ENCODE measurements at regions not wholly inside any gene's neighbourhood (a gene's known extent, or its start where the extent isn't known, plus 50 kb on each side); places are given as distances from the start of the nearest gene placed in this dataset.

DNA sequence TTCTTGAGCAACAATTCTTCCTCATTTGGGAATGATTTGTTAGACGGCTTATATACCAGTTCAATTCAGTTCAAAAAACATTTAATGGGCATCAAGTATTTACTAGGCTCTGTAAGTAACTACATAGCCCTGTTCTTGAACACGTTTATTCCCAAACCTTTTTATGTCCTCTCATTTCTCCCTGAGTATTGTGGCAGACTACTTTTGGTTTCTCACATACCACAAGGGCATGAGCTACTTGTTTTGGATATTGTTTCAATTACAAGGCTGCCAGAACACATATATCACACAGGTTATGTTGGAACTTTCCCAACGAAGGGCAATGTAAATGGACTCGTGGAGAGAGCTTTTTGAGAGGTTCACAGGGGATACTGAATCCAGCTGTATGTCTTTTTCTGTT is 363.8 kb upstream of the NAALADL2 start:
- no peak for TF ChIP-seq CEBPB (IDR thresholded peaks at IDR 0.05; ENCODE audit: borderline replicate concordance in 1 of 2, low read depth in 2 of 2, low read length in 2 of 2)
- TF ChIP-seq SMARCA5 (IDR thresholded peaks at IDR 0.05) = no peak
- TF ChIP-seq, protein P1, sequence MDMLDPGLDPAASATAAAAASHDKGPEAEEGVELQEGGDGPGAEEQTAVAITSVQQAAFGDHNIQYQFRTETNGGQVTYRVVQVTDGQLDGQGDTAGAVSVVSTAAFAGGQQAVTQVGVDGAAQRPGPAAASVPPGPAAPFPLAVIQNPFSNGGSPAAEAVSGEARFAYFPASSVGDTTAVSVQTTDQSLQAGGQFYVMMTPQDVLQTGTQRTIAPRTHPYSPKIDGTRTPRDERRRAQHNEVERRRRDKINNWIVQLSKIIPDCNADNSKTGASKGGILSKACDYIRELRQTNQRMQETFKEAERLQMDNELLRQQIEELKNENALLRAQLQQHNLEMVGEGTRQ (IDR thresholded peaks at IDR 0.05; ENCODE audit: borderline replicate concordance, low read depth, low read length) = no peak
- no peak for TF ChIP-seq MTA3 (IDR thresholded peaks at IDR 0.05; ENCODE audit: borderline replicate concordance, low read length)
- TF ChIP-seq, protein P2, sequence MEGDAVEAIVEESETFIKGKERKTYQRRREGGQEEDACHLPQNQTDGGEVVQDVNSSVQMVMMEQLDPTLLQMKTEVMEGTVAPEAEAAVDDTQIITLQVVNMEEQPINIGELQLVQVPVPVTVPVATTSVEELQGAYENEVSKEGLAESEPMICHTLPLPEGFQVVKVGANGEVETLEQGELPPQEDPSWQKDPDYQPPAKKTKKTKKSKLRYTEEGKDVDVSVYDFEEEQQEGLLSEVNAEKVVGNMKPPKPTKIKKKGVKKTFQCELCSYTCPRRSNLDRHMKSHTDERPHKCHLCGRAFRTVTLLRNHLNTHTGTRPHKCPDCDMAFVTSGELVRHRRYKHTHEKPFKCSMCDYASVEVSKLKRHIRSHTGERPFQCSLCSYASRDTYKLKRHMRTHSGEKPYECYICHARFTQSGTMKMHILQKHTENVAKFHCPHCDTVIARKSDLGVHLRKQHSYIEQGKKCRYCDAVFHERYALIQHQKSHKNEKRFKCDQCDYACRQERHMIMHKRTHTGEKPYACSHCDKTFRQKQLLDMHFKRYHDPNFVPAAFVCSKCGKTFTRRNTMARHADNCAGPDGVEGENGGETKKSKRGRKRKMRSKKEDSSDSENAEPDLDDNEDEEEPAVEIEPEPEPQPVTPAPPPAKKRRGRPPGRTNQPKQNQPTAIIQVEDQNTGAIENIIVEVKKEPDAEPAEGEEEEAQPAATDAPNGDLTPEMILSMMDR (IDR thresholded peaks at IDR 0.05 in 2 of 3, conservative IDR thresholded peaks at IDR 0.05 in 1 of 3; ENCODE audit: control insufficient read depth in 2 of 3, extremely low read depth in 1 of 3, insufficient read depth in 1 of 3, low read depth in 3 of 3, low read length in 3 of 3) = no peak
- TF ChIP-seq, protein P3, sequence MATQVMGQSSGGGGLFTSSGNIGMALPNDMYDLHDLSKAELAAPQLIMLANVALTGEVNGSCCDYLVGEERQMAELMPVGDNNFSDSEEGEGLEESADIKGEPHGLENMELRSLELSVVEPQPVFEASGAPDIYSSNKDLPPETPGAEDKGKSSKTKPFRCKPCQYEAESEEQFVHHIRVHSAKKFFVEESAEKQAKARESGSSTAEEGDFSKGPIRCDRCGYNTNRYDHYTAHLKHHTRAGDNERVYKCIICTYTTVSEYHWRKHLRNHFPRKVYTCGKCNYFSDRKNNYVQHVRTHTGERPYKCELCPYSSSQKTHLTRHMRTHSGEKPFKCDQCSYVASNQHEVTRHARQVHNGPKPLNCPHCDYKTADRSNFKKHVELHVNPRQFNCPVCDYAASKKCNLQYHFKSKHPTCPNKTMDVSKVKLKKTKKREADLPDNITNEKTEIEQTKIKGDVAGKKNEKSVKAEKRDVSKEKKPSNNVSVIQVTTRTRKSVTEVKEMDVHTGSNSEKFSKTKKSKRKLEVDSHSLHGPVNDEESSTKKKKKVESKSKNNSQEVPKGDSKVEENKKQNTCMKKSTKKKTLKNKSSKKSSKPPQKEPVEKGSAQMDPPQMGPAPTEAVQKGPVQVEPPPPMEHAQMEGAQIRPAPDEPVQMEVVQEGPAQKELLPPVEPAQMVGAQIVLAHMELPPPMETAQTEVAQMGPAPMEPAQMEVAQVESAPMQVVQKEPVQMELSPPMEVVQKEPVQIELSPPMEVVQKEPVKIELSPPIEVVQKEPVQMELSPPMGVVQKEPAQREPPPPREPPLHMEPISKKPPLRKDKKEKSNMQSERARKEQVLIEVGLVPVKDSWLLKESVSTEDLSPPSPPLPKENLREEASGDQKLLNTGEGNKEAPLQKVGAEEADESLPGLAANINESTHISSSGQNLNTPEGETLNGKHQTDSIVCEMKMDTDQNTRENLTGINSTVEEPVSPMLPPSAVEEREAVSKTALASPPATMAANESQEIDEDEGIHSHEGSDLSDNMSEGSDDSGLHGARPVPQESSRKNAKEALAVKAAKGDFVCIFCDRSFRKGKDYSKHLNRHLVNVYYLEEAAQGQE (IDR thresholded peaks at IDR 0.05; ENCODE audit: low read depth, low read length) = no peak
- TF ChIP-seq, protein P4, sequence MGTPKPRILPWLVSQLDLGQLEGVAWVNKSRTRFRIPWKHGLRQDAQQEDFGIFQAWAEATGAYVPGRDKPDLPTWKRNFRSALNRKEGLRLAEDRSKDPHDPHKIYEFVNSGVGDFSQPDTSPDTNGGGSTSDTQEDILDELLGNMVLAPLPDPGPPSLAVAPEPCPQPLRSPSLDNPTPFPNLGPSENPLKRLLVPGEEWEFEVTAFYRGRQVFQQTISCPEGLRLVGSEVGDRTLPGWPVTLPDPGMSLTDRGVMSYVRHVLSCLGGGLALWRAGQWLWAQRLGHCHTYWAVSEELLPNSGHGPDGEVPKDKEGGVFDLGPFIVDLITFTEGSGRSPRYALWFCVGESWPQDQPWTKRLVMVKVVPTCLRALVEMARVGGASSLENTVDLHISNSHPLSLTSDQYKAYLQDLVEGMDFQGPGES (IDR thresholded peaks at IDR 0.05) = no peak
- no peak for TF ChIP-seq EP300 (IDR thresholded peaks at IDR 0.05; ENCODE audit: borderline replicate concordance in 1 of 2, control insufficient read depth in 1 of 2, low read depth in 2 of 2, low read length in 2 of 2)
- no peak for TF ChIP-seq ASH2L (IDR thresholded peaks at IDR 0.05; ENCODE audit: borderline replicate concordance, low read depth)
- no peak for TF ChIP-seq IKZF1 (conservative IDR thresholded peaks at IDR 0.05)
- no peak for TF ChIP-seq JUND (IDR thresholded peaks at IDR 0.05; ENCODE audit: low read depth, low read length)
- TF ChIP-seq POLR2AphosphoS5 (IDR thresholded peaks at IDR 0.05; ENCODE audit: low read length) = no peak
- no peak for TF ChIP-seq POLR2A (IDR thresholded peaks at IDR 0.05; ENCODE audit: low read depth, low read length)
